8988T (cell line): ENCODE measurements at regions not wholly inside any gene's neighbourhood (a gene's known extent, or its start where the extent isn't known, plus 50 kb on each side); places are given as distances from the start of the nearest gene placed in this dataset.

Experiments
- DNase-seq: peaks from one replicate; pipeline ENCODE4 v3.0.0; 2011

DNA sequence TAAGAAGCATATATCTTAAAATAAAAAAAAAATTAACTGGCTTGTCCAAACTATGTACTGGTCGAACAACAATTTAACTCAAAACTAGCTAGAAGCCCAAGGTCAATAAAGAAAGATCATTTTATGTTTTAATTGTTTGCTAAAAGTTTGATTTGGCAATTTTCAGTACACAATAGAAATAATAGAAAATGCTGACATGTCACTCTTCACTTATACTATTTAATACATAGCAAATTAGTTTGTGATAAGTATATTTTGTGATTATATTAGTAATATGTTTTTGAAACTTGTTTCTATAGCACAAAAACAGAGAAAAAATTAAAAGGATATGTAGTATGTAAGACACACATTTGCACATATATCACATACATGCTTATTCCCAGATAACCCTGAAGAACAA, 1938.6 kb upstream of the PIK3C3 start:
- DNase-seq = no peak

DNA sequence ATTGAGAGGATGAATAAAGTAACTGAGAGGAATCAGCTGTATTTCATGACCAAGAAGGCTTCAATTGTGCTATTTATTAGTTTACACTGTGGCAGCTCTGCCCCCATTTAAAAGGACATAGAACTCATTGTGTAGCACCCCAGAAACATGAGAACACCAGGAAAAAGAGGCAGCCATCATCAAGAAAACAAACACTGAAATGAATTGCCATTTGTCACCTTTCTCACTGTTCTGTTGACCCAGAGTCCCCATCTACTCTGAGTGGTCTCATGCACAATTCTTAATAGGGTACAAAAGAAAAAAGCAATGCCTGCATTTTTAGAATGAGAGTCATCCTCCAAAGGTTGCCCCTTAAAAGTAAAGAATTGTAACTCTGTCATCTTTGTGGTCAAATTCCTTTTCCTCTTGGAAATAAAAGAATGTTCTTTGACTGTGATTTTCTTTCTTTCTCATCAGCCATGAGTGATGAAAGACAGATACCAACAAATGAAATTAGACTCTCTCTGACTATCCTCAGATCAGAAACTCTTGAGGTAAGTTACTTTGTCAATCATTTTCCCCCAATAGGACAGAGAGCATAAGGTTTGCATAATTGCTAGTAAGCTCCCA, 1941.9 kb upstream of the PIK3C3 start:
- no peak for DNase-seq

DNA sequence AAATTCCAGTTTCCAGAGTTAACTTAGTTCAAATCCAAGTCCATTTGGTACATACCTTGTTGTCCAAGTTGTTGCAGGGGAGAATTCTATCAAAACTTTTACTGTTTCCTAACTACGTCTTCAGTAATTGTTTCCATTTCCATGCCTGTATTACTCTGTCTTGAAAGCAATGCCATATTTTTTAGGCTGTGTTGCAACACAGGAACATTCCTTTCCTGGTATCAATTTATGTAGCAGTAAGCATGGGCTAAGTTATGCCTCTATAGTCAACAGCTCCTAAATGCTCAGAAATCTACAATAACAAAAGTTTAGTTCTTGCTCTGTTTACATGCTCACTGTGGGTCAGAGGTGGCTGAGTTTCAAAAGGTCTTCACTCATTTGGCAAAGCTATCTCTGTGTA, 1943.8 kb upstream of the PIK3C3 start:
- no peak for DNase-seq

DNA sequence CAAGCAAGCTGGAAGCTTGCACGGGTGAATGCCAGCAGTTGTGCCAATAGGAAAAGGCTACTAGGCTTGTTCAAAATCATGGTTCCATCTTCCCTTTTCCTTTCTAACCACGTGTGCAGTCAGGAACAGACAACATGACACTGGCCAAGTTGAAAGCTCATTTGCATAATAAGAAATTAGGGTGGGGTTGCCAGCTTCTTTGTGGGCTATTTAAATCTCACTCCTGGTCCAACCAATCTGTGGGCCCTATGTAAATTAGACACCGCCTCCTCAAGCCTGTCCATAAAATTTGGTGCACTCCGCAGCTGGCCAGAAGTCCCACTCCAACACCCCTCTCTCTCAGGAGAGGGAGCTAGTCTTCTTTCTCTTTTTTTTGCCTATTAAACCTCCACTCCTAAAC, 1948.4 kb upstream of the PIK3C3 start:
- no peak for DNase-seq

GRCh38 chr18:40004246-40004645, 1950.8 kb upstream of the PIK3C3 start:
- DNase-seq = no peak

DNA sequence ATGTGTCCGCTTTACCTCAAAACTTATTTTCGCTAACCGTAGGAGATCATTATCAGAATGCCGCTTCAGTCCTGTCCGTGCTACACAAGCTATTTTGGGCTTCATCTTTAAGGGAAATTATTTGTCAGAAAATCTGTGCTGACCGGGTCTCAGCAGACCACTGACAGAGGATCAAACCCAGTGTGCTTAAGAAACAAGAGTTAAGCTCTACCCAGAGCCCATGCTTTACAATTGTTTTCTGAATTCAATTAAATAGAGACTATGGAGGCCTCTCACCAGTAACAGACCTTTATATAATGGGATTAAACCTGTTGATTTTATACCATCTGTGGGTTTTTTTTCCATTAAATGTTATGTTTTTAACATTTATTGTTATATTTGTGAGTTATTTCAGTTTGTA, 1956.7 kb upstream of the PIK3C3 start:
- no peak for DNase-seq

DNA sequence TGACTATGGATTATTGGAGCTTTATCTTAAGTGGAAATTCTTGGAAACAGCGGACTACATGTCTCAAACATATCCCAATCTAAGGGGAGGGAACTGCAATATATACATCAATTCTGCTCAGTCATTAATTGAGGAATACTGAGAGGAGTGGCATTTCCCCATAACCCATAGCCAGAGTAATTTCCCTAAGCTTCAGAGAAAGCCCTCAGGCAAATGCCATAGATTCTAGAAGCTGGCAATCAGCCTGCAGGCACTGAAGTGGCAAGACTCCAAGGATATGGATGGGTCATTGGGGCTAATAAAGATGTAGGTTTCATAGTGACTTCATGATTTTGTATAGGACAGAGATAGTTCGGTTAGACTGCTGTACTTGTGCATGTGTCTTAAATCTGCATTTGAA, 1960.5 kb upstream of the PIK3C3 start:
- no peak for DNase-seq

DNA sequence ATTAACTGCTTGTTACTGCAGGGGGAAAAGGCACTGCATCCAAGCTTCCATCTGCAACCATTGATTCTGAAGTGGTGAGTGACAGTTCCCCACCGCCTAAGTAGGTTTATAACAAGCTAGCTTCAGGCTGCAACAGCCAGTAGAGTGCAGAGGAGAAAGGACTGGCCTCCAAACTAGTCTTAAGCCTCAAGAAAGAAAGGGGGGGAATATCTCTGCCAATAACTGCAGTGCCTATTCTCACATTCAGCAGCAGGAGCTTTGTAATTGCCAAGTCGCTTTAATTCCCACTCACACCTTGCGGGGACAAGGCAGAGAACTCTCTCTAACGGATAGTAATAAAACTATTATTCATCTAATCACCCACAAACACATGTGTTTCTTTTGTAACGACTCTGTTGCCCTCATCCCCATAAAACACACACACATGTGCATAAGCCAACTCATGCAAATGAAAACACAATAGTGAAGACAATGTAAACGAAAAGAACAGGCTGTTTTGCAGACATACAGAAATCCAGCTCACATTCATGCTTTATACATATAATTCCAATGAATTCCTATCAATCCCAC, 1963.3 kb upstream of the PIK3C3 start:
- DNase-seq = no peak

DNA sequence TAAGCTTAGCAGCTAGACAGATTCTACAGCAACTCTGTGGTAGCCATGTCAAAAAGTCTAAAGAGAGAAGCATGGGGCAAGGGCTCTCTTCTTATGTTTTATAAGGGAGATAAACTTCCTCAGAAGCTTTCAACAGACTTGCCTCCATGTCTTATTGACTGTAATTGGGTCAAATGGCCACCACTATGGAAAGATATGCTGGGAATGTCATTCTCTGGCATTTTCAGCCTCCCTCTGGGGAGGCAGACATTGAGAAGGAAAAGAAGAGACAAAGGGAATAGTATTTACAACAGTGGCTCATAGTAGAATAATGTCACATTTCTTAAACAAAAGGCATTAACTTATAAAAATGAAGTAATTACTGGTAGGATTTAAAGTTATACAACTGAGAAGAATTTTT, 1964.5 kb upstream of the PIK3C3 start:
- DNase-seq = no peak

GRCh38 chr18:39976771-39977170, 1978.3 kb upstream of the PIK3C3 start:
- DNase-seq = no peak

DNA sequence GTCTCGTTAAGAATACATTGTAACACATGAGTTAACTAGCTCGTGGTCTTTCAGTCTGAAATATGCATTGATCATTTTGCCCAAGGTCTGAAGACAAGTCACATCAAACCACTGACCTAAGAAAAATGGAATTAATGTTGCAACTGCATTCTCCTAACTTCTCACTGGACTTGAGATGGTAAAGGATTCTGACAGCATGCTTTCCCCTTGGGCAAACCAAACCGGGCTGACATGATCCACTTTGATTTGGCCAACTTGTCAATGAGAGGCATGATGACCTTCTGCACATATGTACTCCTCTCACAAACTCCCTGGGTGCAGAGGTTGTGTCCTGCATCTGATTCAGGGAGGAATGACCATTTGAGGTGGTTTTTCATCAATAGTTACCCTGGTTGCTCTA, 1982.5 kb upstream of the PIK3C3 start:
- no peak for DNase-seq

GRCh38 chr18:39969803-39970494, 1985.1 kb upstream of the PIK3C3 start:
- DNase-seq = no peak

DNA sequence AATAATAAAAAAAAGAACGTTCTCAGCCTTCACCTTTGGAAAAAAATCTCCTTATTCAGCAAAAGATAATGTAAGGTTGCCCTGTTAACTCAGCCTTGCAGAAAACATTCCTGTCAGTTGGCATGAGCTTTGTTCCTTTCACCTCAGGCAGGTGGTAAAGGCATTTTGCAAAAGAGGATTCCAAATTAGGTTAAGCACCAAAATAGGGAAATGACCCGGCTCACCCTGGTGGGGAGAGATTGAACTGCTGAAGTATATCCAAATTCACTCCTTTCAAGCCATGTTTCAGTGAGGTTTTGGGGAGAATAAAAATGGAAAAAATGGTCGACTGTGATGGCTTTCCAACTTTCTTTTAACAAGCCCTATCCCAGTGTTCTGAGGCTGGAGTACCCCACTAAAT, 1988.8 kb upstream of the PIK3C3 start:
- no peak for DNase-seq

GRCh38 chr18:39962546-39962945, 1992.5 kb upstream of the PIK3C3 start:
- no peak for DNase-seq

GRCh38 chr18:39960550-39960949, 1994.5 kb upstream of the PIK3C3 start:
- DNase-seq = peak; percentile 10

- no peak for DNase-seq
These were observed 1995.2 kb upstream of the PIK3C3 start for GRCh38 chr18:39959839-39960238.

DNA sequence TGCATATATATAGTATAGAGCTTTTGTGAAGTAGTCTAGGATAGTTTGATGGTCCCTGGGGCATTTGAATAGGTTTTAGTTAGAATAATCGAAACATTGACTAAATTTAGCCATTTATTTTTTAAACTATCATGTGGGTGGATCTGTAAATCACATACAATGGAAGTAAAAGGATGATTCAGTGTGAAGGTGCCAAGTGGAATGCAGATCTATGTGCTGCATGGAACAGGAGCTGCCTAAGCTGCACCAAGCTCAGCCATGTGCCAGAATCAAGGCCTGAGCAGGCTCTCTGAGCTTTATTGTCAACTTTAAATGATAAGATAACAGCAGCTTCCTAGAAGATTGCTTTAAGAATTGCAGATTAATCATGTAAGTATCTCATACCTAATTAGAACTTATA, 1996.2 kb upstream of the PIK3C3 start:
- no peak for DNase-seq

GRCh38 chr18:39952816-39953215, 2002.2 kb upstream of the PIK3C3 start:
- DNase-seq = no peak

- DNase-seq = no peak
These were observed 2003.8 kb upstream of the PIK3C3 start for GRCh38 chr18:39951142-39951720.

- peak; percentile 8 for DNase-seq
These were observed 2008.4 kb upstream of the PIK3C3 start for GRCh38 chr18:39946623-39947061.

- no peak for DNase-seq
These were observed 2010.0 kb upstream of the PIK3C3 start for GRCh38 chr18:39945076-39945475.

GRCh38 chr18:39942702-39943101, 2012.3 kb upstream of the PIK3C3 start:
- DNase-seq = no peak

DNA sequence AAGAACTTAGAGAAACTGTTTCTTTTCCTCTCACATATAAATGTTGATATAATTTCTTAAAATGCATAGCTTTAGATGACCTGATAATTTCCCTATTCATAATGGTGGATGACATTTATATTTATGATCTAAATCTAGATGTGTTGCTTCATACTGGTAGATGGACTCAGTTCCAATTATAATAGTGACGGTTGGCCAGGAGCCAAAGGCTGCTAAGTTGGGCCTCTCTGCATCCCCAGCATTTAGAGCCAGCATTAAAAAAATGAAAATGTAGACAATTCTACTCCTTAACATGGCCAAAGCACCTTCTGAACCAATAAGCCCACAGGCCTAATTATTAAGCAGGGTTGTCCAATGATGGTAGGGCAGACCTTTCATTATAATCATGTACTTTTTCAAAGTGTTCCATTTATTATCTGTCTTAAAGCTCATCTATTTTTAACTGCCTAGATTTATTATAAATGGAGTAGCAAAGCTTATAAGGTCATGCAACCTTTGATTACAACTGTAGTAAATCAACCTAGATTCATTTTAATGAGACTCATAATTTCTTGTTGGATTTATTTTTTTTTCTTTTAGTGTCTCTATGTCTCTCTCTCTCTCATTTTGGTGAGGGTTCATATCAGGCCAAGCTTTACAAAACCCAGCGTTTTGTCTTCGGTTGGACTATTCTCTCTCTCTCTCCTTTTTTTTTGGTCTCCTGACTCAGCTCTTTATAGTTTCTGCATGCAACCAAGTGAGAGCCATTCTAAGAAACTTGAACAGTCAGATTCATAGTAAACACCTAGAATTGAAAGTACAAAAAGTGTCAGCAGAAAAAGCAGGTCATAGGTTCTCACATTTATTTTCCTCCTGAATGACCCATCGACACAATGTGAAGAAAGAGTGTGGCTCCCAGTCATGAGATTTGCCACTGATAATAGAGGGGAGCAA, 2016.1 kb upstream of the PIK3C3 start:
- no peak for DNase-seq
